Adipocyte (in vitro differentiated cells): ENCODE measurements at regions not wholly inside any gene's neighbourhood (a gene's known extent, or its start where the extent isn't known, plus 50 kb on each side); places are given as distances from the start of the nearest gene placed in this dataset.

ENCODE experiments used
- DNase-seq: peaks from one replicate; pipeline ENCODE4 v3.0.0-alpha.2; 2015; ENCODE audit warnings: low read depth
- H3K27me3 ChIP-seq: replicated peaks from 2 replicates; pipeline ENCODE4 v1.7.0; 2013; ENCODE audit warnings: mild to moderate bottlenecking, low read length, moderate library complexity; ENCODE audit not compliant: control insufficient read depth, insufficient read depth
- H3K36me3 ChIP-seq: 2 replicates; pipeline ENCODE4 v1.7.0; 2013; ENCODE audit warnings: low read length, mild to moderate bottlenecking, moderate library complexity; ENCODE audit not compliant: control insufficient read depth, insufficient read depth, severe bottlenecking
- H3K4me1 ChIP-seq: 2 replicates; pipeline ENCODE4 v1.7.0; 2013; ENCODE audit warnings: mild to moderate bottlenecking, low read length, moderate library complexity; ENCODE audit not compliant: control insufficient read depth, insufficient read depth
- H3K4me3 ChIP-seq: 2 replicates; pipeline ENCODE4 v1.7.0; 2013; ENCODE audit warnings: mild to moderate bottlenecking, low read length, moderate library complexity
- H3K9ac ChIP-seq: 2 replicates; pipeline ENCODE4 v1.7.0; 2013; ENCODE audit warnings: mild to moderate bottlenecking, low read length, moderate library complexity
- H3K9me3 ChIP-seq: 2 replicates; pipeline ENCODE4 v1.7.0; 2013; ENCODE audit warnings: mild to moderate bottlenecking, low read length, moderate library complexity; ENCODE audit not compliant: control insufficient read depth

DNA sequence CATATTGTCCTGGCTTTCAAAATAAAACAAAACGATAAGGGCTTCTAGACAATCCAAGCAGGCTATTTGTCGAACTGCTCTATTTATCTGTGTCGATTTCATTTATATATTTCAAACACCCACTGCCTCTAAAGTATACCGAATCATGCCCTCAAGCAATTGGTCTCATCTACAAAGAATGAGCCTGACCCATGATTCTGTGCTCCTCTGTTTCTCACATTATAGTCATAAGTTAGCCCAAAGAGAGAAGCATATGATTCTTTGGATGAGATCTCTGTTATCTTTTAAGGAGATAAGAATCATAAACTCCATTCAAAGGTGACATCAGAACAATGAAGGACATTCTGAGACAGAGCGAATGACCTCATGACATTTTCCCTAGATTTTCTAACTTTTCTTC, 191.1 kb downstream of the MAP2K6 start:
- Histone ChIP-seq H3K9ac (no peak overlapping the region), H3K36me3 (no peaks in the 10 kb centered on the region), H3K4me3 (no peak overlapping the region), H3K9me3 (no peaks in the 10 kb centered on the region), H3K27me3 (no peaks in the 10 kb centered on the region), H3K4me1 (peaks cover 31% of the 10 kb centered on the region)
- DNase-seq = no peak

DNA sequence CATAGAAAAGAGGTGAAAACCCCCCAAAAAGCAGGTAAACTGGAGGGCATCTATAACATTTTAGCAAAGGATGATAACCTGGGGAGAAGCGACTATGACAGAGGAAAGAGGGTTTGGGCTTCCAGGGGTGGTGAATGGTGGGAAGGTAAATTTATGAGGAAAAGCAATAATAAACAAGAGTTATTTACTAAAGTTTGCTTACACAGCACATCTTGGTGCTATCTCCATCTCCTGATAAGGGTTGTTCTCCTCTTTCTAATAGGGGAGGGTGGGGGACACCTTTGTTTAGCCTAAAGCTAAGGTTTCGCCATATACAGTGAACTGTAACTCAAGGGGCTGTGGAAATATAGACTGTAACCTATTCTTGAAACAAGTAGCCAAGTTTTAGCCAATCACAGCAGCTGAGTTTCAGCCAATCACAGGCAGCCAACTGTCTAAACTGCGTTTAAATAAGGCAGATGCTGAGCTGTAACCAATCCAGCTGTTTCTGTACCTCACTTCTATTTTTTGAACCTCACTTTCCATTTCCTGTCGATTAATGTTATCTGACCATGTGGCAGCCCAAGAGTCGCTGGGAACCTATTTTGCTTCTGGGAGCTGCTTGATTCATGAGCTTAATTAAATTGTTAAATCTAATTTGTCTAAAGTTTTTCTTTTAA, 191.8 kb downstream of the MAP2K6 start:
- H3K9me3 ChIP-seq = no peaks in the 10 kb centered on the region
- H3K9ac ChIP-seq = peak overlapping the region; percentile 82
- no peaks in the 10 kb centered on the region for H3K36me3 ChIP-seq
- peaks cover 31% of the 10 kb centered on the region for H3K4me1 ChIP-seq
- DNase-seq = no peak
- H3K27me3 ChIP-seq = no peaks in the 10 kb centered on the region
- H3K4me3 ChIP-seq = no peak overlapping the region

DNA sequence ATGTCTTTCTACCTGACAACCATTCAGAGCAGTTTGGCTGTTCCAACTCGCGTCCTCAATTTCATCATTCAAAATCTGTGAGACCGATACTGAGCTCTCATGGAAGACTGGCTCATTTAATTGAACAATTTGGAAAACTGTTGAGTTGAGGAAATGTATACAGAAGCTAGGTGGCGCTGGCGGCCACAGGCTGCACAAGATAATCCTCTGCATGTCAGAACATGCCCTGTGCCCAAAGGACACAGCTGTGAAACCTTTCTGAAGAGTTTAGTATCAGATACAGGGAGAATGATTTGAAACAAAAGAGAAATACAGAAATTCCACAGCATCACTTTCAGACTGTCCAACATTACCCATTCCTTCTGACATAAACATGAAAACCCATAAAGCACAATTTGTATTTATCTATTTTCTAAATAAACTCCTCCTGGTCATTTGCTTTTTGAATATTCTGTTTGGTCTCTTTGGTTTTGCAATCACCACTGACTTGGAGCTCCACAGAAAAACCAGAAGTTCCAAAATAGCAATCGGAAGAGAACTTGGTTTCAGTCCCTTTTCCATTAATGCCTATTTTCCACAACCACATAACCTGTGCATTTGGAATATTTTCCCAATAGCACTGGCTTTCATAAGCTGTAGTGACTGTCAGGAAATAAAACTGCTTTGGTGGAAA, 192.8 kb downstream of the MAP2K6 start:
- H3K27me3 ChIP-seq = no peaks in the 10 kb centered on the region
- peak overlapping the region; percentile 37 for H3K4me3 ChIP-seq
- peak; percentile 92 for DNase-seq
- H3K4me1 ChIP-seq = peaks cover 31% of the 10 kb centered on the region
- peak overlapping the region; percentile 82 for H3K9ac ChIP-seq
- H3K9me3 ChIP-seq = no peaks in the 10 kb centered on the region
- H3K36me3 ChIP-seq = no peaks in the 10 kb centered on the region

DNA sequence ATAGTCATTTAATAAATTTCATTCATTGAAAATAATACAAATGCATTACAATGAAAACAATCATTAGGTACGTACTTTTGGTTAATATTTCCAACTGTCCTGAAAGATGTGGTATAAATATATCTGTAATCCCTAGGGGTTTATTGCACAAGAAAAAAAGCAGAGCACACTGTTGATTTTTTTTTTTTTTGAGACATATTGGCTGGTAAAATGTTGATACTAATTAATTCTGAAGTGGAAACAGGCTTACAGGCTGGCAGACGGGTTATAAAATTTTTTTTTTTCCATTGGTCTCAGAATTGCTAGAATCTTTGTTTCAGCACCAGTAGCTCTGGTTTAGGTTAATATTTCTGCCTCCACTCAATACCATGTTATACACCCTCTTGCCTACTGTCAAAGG, 193.6 kb downstream of the MAP2K6 start:
- Histone ChIP-seq H3K9me3 (no peaks in the 10 kb centered on the region), H3K4me1 (peaks cover 31% of the 10 kb centered on the region), H3K36me3 (no peaks in the 10 kb centered on the region), H3K9ac (peak overlapping the region; percentile 82), H3K4me3 (peak overlapping the region; percentile 37), H3K27me3 (no peaks in the 10 kb centered on the region)
- DNase-seq = peak; percentile 37

DNA sequence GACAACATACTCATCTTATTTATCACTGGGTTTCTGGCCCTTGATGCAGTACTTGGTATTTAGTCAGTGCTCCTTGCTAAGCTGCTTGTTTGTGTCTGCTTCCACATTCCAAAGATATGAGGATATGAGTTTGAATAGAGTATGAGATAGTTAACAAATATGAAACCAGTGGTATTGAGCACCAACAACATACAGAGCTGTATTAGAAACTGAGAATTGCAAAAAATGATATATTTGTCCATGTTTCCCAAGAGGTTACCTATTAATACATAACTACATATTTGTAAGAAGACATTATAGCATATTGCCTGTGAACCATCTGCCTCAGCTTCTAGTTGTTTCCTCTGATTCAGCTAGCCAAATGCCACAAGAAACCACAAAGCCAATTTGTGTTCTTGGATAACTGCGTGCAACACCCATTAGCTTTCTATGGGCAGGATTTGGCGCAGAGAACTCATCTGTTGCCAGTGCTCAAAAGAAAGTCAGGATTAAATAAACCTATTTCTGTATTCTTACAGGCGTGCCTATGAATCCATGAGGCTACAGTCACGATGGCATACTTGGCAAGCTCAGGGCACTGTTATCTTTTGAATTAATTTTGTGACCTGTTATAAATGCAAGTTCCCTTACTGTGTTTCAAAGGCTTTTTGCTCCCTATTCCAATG, 194.4 kb downstream of the MAP2K6 start:
- no peaks in the 10 kb centered on the region for H3K9me3 ChIP-seq
- H3K36me3 ChIP-seq = no peaks in the 10 kb centered on the region
- no peaks in the 10 kb centered on the region for H3K27me3 ChIP-seq
- peaks cover 31% of the 10 kb centered on the region for H3K4me1 ChIP-seq
- H3K4me3 ChIP-seq = no peak overlapping the region
- H3K9ac ChIP-seq = peak overlapping the region; percentile 39
- peak; percentile 84 for DNase-seq

DNA sequence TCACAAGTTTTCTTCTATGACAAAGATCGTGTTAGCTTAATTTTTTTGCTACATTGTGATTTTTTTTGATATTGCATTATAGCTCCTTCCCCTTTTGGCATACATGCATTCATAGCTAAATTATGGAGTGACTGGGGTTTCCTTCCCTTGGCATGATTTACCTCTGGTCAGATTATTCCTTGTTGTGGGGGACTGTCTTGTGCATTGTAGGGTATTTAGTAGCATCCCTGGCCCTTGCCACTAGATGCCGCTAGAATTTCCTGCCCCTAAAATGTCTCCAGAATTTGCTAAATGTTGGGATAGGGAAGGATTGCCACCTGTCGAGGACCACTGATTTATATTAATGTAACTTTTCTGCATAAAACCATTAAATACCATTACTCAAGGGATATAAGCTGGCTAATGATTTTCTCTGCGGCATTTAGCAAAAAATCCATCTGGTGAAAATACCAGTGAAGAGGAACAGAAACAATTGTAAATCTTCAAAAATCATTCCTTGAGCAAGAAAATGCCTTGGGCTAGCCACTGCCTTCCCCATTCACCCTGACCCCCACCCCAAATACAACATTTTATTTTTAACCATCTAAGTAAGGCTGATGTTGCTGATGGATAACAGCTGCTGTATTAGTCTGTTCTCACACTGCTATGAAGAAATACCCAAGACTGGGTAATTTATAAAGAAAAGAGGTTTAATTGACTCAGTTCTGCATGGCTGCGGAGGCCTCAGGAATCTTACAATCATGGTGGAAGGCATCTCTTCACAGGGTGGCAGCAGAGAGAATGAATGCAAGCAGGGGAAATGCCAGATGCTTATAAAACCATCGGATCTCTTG, 195.2 kb downstream of the MAP2K6 start:
- H3K4me3 ChIP-seq = no peak overlapping the region
- no peaks in the 10 kb centered on the region for H3K9me3 ChIP-seq
- H3K4me1 ChIP-seq = peaks cover 31% of the 10 kb centered on the region
- peak; percentile 52 for DNase-seq
- peak overlapping the region; percentile 39 for H3K9ac ChIP-seq
- no peaks in the 10 kb centered on the region for H3K27me3 ChIP-seq
- no peaks in the 10 kb centered on the region for H3K36me3 ChIP-seq

DNA sequence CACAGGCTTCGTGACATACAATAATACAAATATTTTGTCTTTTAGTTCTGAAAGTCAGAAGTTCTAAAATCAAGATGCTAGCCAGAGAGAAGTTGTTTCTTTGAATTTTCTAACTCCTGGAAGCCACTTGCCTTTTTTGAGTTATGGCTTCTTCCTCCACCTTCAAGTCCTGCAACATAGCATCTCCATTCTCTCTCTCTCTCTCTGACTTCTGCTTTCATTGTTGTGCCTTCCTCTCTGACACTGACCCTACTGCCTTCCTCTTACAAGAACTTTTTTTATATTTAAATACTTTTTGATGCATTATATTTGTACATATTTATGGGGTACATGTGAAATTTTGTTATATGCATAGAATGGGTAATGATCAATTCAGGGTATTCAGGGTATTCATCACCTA, 205.9 kb downstream of the MAP2K6 start:
- DNase-seq = no peak
- no peaks in the 10 kb centered on the region for H3K27me3 ChIP-seq
- no peaks in the 10 kb centered on the region for H3K9me3 ChIP-seq
- no peaks in the 10 kb centered on the region for H3K36me3 ChIP-seq
- H3K9ac ChIP-seq = no peak overlapping the region
- no peaks in the 10 kb centered on the region for H3K4me1 ChIP-seq
- no peak overlapping the region for H3K4me3 ChIP-seq

DNA sequence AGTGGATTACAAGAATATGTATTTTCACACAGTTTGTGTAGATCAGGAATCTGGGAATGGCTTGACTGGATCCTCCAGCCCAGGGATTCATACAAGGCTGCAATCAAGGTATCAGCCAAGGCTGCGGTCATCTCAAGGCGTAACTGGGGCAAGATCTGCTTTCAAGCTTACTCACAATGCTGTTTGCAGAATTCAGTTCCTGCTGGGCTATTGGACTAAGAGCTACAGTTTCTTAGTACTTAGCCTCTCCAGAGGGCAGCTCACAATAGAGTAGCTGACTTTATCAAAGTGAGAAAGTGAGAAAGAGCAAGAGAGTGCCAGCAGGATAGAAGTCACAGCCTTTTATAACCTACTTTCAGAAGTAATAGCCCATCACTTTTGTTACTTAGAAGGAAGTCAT, 211.0 kb downstream of the MAP2K6 start:
- H3K4me3 ChIP-seq = no peak overlapping the region
- no peaks in the 10 kb centered on the region for H3K4me1 ChIP-seq
- H3K9ac ChIP-seq = no peak overlapping the region
- H3K27me3 ChIP-seq = no peaks in the 10 kb centered on the region
- DNase-seq = no peak
- no peaks in the 10 kb centered on the region for H3K9me3 ChIP-seq
- no peaks in the 10 kb centered on the region for H3K36me3 ChIP-seq

DNA sequence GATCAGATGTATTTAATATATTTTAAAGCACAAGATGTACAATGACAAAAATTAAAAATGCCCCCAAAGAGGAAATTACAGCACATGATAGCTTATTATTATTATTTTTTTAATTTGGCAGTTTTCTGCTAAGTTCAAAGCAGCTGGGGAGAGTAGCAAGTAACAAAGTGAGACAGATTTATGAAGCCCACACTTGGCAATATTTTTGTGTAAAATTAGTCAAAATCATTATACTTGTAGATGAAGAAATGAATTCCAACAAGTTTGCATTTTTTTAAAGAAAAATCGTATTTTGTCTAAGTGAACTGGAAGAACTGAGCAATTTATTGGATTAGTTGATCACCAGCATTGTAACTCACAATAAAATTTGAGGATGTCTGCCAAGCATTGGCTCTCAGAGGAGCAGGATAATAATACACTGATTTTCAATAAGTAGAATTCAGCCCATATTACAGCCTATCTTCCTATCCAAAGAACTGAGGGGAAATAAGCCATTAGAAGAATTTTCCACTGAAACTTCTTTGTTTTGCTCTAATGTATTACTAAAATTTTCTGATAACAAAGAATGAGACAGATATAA, 215.6 kb downstream of the MAP2K6 start:
- DNase-seq = no peak
- Histone ChIP-seq H3K9me3 (no peaks in the 10 kb centered on the region), H3K4me3 (no peak overlapping the region), H3K36me3 (no peaks in the 10 kb centered on the region), H3K4me1 (no peaks in the 10 kb centered on the region), H3K27me3 (no peaks in the 10 kb centered on the region), H3K9ac (no peak overlapping the region)

DNA sequence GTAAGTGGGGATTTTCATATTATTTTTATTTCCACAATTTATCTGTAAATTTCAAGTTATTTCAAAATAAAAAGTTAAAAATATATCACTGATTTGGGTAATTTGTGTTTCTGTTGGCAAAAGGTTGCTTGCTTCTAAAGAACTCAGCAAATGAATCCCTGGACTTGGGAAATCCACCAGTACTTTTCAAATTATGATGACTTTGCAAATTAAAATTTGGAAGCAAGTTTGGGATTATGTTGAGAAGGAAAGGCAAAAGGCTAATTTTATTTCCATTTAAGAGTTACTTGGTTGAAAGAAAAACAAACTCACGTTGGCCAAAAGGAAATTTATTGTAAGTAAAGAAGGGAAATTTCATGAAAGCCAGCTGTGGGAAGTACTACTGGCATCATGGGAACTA, 220.3 kb downstream of the MAP2K6 start:
- Histone ChIP-seq H3K9me3 (no peaks in the 10 kb centered on the region), H3K36me3 (no peaks in the 10 kb centered on the region), H3K4me3 (no peak overlapping the region), H3K4me1 (peaks cover 24% of the 10 kb centered on the region), H3K27me3 (no peaks in the 10 kb centered on the region), H3K9ac (no peak overlapping the region)
- DNase-seq = no peak
